NCI-H1930 (cell line): ENCODE measurements at regions not wholly inside any gene's neighbourhood (a gene's known extent, or its start where the extent isn't known, plus 50 kb on each side); places are given as distances from the start of the nearest gene placed in this dataset.
"Not testable (repeated sequence)": the region's sequence is repeated elsewhere in the genome, so short reads cannot be mapped to it uniquely, and the experiment has no call there.

Source experiments
- DNase-seq, 2 experiments: peaks; one replicate each; lab custom pipeline; 2025; lab: John Stamatoyannopoulos, UW

- no peak for DNase-seq
These were observed 204.5 kb downstream of the SREK1 start for GRCh38 chr5:66348387-66349125.

- DNase-seq = no peak
These were observed 207.7 kb downstream of the SREK1 start for GRCh38 chr5:66351813-66352212.

- no peak for DNase-seq
These were observed 209.1 kb downstream of the SREK1 start for GRCh38 chr5:66353186-66353585.

DNA sequence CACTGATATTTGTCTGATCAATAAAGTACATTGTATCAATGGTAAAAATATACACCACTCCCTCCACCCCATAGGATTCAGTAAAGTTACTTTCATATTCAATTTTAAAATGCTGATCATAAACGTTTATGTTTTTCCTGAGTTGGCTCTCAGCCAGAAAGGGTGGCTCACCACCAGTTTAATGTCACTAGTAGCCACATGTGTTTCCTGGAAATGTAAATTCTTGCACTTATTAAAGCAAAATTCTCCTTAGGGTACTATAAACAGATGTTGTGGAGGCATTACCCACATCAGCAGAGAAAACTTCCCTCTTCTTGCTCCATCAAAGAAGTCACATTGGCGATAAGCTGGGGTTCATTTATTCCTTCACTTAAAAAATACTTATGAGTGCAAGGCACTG is 210.3 kb downstream of the SREK1 start:
- DNase-seq = no peak

DNA sequence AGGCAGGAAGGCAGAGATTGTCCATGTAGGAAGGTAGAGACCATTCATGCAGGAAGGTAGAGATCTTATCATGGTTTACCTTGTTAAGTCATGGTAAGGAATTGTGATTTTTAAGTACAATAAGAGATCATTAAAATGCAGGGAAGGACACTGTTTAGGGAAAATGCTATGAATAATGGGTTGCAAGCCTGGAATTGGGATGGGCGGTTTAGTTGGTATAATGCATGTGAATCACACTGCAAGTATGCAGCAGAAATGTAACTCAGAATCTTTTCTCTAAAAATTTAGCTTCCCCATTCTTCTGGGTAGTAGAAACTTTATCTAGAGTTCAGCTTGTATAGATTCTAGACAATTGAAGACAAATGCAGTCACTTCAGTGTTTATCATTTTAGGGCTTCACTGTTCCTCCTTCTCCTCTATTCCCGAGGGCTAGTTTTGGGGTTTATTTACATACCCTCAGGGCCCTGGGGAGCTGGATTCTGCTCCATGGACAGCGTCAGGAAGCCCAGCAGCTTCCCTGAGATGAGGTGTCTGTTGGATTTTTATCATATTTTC is 212.0 kb downstream of the SREK1 start:
- no peak for DNase-seq

DNA sequence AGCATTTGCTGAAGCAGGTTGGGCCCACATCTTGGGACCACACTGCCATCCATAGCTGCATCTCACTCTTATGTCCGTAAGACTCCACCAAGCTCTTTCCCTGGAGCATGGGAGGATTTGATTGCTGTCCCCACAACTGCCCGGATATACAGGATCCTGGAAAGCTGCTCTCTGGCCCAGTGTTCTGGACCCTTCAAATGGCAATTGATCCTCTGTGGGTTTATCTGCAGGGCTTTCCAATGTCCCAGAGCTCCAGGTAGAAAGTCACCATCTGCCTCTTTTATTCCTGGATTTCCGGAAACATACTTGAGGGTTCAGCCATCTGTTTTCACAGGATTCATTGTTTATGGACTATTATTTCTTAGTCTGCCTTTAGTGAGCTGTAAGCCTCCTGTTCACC is 214.6 kb downstream of the SREK1 start:
- DNase-seq = no peak

- DNase-seq = no peak
These were observed 217.0 kb downstream of the SREK1 start for GRCh38 chr5:66361070-66361469.

DNA sequence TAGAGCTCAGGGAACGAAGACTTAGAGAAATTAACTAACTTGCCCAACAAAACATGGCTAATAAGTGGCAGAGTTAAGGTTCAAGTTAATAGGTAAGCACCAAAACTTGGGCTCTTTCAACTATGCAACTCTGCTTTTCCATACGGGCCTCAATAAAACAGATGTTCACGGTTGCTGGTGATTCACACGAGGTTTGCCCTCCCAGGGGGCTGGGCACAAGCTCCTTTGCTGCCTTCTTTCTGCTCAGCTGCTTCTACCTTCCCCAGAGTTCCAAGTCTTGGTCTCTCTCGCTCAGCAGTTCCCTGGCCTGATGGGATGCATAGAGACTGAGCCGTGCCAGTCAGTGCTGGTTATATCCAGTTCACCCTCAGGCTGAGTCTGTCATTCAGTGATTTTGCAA is 217.9 kb downstream of the SREK1 start:
- no peak for DNase-seq

- no peak for DNase-seq
These were observed 218.6 kb downstream of the SREK1 start for GRCh38 chr5:66362687-66363086.

DNA sequence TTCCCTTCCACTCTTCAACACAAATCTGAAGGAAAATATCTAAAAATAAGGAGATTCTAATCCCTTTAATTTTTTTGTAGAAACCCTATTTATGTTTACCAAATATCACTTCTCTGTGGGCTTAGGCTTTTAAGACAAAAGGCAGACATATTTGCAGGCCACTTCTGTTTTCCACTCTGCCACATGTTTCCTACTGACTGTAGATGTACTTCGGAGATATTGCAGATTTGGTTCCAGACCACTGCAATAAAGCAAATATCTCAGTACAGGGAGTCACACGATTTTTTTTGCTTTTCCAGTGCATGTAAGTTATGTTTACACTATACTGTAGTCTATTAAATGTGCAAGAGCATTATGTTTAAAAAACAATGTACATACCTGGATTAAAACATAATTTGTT is 219.0 kb downstream of the SREK1 start:
- no peak for DNase-seq

GRCh38 chr5:66364186-66364585 is 220.1 kb downstream of the SREK1 start:
- DNase-seq = no peak

GRCh38 chr5:66365981-66366380 is 221.9 kb downstream of the SREK1 start:
- no peak for DNase-seq

DNA sequence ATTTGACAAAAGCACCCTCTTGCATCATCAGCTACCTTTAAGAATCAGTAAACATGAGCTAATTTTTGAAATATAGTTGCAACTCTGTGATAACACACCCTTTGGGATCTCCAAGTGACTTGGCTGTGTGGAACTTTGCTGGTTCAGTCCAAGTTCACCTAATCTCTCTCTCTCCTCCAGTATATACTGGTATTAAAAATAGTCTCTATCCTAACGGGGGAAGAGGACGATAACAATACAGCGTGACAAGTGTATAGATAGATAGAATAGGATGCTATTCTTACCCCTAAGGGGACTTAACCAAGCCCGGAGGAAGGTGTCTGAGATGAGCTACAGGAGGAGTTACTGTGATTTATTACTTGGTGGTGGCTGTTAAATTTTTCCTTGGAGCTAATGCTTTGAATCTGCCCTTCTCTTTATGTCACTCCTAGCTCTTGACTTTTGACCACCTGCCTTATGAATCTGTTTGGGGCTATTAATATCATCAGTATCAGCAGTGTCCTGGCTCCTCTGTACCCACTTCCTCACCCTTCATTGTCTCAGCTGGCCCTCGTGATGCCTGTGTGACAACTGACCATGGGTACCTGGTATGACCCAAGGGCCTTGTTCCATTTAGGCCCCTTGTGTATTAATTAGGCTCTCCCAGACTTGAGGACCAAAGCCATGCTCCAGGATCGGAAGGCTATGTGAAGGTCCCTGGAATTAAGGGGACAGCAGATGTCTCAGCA is 223.9 kb downstream of the SREK1 start:
- DNase-seq = no peak

- no peak for DNase-seq
These were observed 224.7 kb downstream of the SREK1 start for GRCh38 chr5:66368811-66369210.

DNA sequence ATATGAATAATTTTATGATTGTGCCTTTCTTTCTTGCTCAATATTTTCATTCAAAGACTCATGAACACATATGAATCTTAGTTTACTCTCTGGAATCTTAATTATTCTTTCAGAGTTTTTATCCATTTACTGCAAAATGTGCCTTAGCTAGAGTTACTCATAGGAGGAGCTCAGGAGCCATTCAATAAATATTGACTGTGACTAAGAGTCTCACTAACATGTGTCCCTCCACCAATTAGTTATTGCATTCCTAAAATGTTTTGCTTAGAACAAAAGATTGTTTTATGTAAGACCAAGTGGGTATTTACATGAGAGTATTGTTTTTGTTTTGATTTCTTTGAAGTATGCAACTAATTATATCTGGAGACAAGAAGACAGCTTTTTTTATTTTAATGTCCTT is 218.4 kb upstream of the MAST4 start:
- no peak for DNase-seq

DNA sequence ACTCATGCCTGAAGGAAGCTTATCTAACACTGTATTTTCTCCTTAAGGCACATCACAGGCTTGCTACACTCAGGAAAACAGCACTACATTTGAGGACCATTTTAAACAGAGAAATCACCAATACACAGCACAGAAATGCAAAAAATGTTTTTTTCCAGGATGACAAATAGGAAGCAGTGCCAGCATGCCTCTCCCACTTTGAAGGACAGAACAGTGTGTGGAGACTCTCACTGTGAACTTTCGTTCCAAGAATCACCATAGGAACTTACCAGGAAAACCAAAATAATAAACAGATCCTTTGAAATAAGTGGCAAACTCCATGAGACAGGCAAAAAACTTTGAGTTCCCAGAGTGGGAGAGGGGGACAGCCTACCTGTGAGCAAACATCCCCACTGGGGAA is 217.8 kb upstream of the MAST4 start:
- no peak for DNase-seq

- no peak for DNase-seq
These were observed 214.0 kb upstream of the MAST4 start for GRCh38 chr5:66382152-66382551.

- DNase-seq = not testable (repeated sequence)
These were observed 191.0 kb upstream of the MAST4 start for GRCh38 chr5:66405145-66405544.

GRCh38 chr5:66406761-66407336 is 189.3 kb upstream of the MAST4 start:
- no peak for DNase-seq

- no peak for DNase-seq
These were observed 188.4 kb upstream of the MAST4 start for GRCh38 chr5:66407765-66408164.

DNA sequence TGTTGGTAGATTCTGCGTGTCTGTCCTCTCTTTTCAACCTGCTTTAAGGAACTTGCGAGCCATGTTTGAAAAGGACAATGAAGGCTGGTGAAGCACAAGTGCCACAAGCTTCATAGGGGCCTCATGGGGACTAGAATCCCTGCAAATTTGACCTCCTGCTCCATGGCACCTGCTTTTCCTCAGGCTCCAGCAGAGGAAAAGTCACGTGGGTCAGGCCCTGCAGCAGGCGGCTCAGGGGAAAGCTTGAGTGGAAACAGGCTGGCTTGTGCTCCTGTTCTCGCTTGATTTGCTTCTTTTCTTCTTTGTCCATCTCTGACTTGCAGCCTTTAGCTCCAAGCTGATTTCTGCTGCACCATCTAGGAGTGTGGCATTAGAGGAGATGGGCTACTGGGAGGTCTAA is 187.6 kb upstream of the MAST4 start:
- no peak for DNase-seq

GRCh38 chr5:66410122-66410521 is 186.1 kb upstream of the MAST4 start:
- no peak for DNase-seq

DNA sequence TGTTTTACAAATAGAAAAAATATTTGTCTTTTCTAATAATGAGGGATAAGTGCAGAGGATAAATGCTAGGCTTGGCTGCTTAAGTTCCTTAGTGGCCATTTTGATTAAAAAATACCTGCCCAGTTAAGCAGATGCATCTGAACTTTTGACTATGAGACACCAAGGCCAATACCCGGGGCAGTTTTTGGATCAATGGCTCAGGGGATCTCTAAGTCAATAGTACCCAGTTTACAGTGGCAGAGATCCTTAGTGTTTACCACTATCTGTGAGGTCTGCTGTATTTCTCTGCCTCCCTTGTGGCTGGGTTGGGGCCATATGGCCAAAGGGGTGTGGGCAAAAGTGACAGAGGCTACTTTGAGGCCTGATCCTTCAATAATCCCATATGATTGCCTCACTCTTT is 184.5 kb upstream of the MAST4 start:
- no peak for DNase-seq
